Activated naive CD8-positive, alpha-beta T cell treated with anti-CD3 and anti-CD28 coated beads, Interleukin-2, amount 10 ng/mL, durations not matched to agents 7 days and 5 days (primary cell): ENCODE measurements at regions not wholly inside any gene's neighbourhood (a gene's known extent, or its start where the extent isn't known, plus 50 kb on each side); places are given as distances from the start of the nearest gene placed in this dataset.

Source experiments
- ATAC-seq: fragments of 150-1000 bp; cut with Tn5 transposase; one replicate; pipeline ENCODE4 v1.10.0; 2021; ENCODE audit warnings: low read depth, moderate library complexity
- POLR2A ChIA-PET: fragments of 350-600 bp; sonication (Branson Sonifier 250); formaldehyde crosslinking; loops from one replicate; lab custom pipeline; 2021; ENCODE audit warnings: antibody characterized with exemption; lab: Charles Lee
- DNase-seq: peaks from one replicate; pipeline ENCODE4 v3.0.0; 2021
- H3K27ac Mint-ChIP-seq: one replicate; pipeline ENCODE4 v1.8.0; 2022; ENCODE audit warnings: mild to moderate bottlenecking, mixed read lengths
- H3K27me3 Mint-ChIP-seq: one replicate; pipeline ENCODE4 v1.8.0; 2022; ENCODE audit warnings: mild to moderate bottlenecking, moderate library complexity, mixed read lengths
- H3K36me3 Mint-ChIP-seq: one replicate; pipeline ENCODE4 v1.8.0; 2021; ENCODE audit warnings: mild to moderate bottlenecking, mixed read lengths
- H3K4me1 Mint-ChIP-seq: one replicate; pipeline ENCODE4 v1.8.0; 2021; ENCODE audit warnings: mixed read lengths
- H3K4me3 Mint-ChIP-seq: one replicate; pipeline ENCODE4 v1.8.0; 2022; ENCODE audit warnings: mild to moderate bottlenecking, moderate library complexity, mixed read lengths
- H3K9me3 Mint-ChIP-seq: one replicate; pipeline ENCODE4 v1.8.0; 2021; ENCODE audit warnings: mixed read lengths

GRCh38 chr14:25868521-25869314 lies 729.1 kb downstream of the NOVA1 start:
- DNase-seq (no peak), ATAC-seq (no peak)
- Mint-ChIP-seq H3K36me3 (no peaks in the 10 kb centered on the region), H3K27me3 (no peaks in the 10 kb centered on the region), H3K9me3 (peaks cover 2% of the 10 kb centered on the region), H3K4me3 (no peak overlapping the region), H3K4me1 (no peaks in the 10 kb centered on the region), H3K27ac (no peak overlapping the region)
- POLR2A ChIA-PET = no interaction called here

GRCh38 chr14:25861406-25861805 lies 736.4 kb downstream of the NOVA1 start:
- POLR2A ChIA-PET = no interaction called here
- no peaks in the 10 kb centered on the region for H3K9me3 Mint-ChIP-seq
- H3K36me3 Mint-ChIP-seq = no peaks in the 10 kb centered on the region
- no peak overlapping the region for H3K4me3 Mint-ChIP-seq
- no peak for ATAC-seq
- H3K27me3 Mint-ChIP-seq = no peaks in the 10 kb centered on the region
- DNase-seq = no peak
- H3K27ac Mint-ChIP-seq = no peak overlapping the region
- H3K4me1 Mint-ChIP-seq = no peaks in the 10 kb centered on the region

GRCh38 chr14:25848601-25849000 lies 749.2 kb downstream of the NOVA1 start:
- peaks cover 2% of the 10 kb centered on the region for H3K9me3 Mint-ChIP-seq
- H3K4me3 Mint-ChIP-seq = no peak overlapping the region
- H3K27ac Mint-ChIP-seq = no peak overlapping the region
- DNase-seq (no peak), ATAC-seq (no peak)
- no peaks in the 10 kb centered on the region for H3K36me3 Mint-ChIP-seq
- no peaks in the 10 kb centered on the region for H3K27me3 Mint-ChIP-seq
- POLR2A ChIA-PET = no interaction called here
- H3K4me1 Mint-ChIP-seq = no peaks in the 10 kb centered on the region

GRCh38 chr14:25846246-25846645 lies 751.6 kb downstream of the NOVA1 start:
- DNase-seq = no peak
- Mint-ChIP-seq H3K27ac (no peak overlapping the region), H3K9me3 (peaks cover 2% of the 10 kb centered on the region), H3K27me3 (no peaks in the 10 kb centered on the region), H3K36me3 (no peaks in the 10 kb centered on the region), H3K4me1 (no peaks in the 10 kb centered on the region), H3K4me3 (no peak overlapping the region)
- POLR2A ChIA-PET = no interaction called here
- ATAC-seq = no peak

- Mint-ChIP-seq H3K4me3 (no peak overlapping the region), H3K27ac (no peak overlapping the region), H3K36me3 (no peaks in the 10 kb centered on the region), H3K27me3 (no peaks in the 10 kb centered on the region), H3K9me3 (no peaks in the 10 kb centered on the region), H3K4me1 (no peaks in the 10 kb centered on the region)
- POLR2A ChIA-PET = no interaction called here
- ATAC-seq (no peak), DNase-seq (no peak)
These were observed 754.1 kb downstream of the NOVA1 start for GRCh38 chr14:25843481-25844470.

GRCh38 chr14:25841226-25841625 lies 756.6 kb downstream of the NOVA1 start:
- POLR2A ChIA-PET = no interaction called here
- Mint-ChIP-seq H3K36me3 (no peaks in the 10 kb centered on the region), H3K27me3 (no peaks in the 10 kb centered on the region), H3K4me3 (no peak overlapping the region), H3K9me3 (no peaks in the 10 kb centered on the region), H3K4me1 (no peaks in the 10 kb centered on the region), H3K27ac (no peak overlapping the region)
- DNase-seq (no peak), ATAC-seq (no peak)

GRCh38 chr14:25837551-25837965 lies 760.3 kb downstream of the NOVA1 start:
- no peaks in the 10 kb centered on the region for H3K27me3 Mint-ChIP-seq
- H3K4me1 Mint-ChIP-seq = no peaks in the 10 kb centered on the region
- ATAC-seq (no peak), DNase-seq (no peak)
- H3K4me3 Mint-ChIP-seq = no peak overlapping the region
- H3K36me3 Mint-ChIP-seq = no peaks in the 10 kb centered on the region
- POLR2A ChIA-PET = no interaction called here
- no peak overlapping the region for H3K27ac Mint-ChIP-seq
- peaks cover 3% of the 10 kb centered on the region for H3K9me3 Mint-ChIP-seq

GRCh38 chr14:25836636-25837035 lies 761.2 kb downstream of the NOVA1 start:
- ATAC-seq = no peak
- H3K27ac Mint-ChIP-seq = no peak overlapping the region
- H3K27me3 Mint-ChIP-seq = no peaks in the 10 kb centered on the region
- POLR2A ChIA-PET = no interaction called here
- H3K4me3 Mint-ChIP-seq = no peak overlapping the region
- H3K4me1 Mint-ChIP-seq = no peaks in the 10 kb centered on the region
- peaks cover 3% of the 10 kb centered on the region for H3K9me3 Mint-ChIP-seq
- no peaks in the 10 kb centered on the region for H3K36me3 Mint-ChIP-seq
- no peak for DNase-seq

GRCh38 chr14:25833341-25834126 lies 764.3 kb downstream of the NOVA1 start:
- no peaks in the 10 kb centered on the region for H3K27me3 Mint-ChIP-seq
- no peaks in the 10 kb centered on the region for H3K4me1 Mint-ChIP-seq
- DNase-seq (no peak), ATAC-seq (no peak)
- peaks cover 5% of the 10 kb centered on the region for H3K9me3 Mint-ChIP-seq
- POLR2A ChIA-PET = no interaction called here
- H3K36me3 Mint-ChIP-seq = no peaks in the 10 kb centered on the region
- H3K27ac Mint-ChIP-seq = no peak overlapping the region
- no peak overlapping the region for H3K4me3 Mint-ChIP-seq

GRCh38 chr14:25832585-25832984 lies 765.2 kb downstream of the NOVA1 start:
- Mint-ChIP-seq H3K9me3 (peaks cover 5% of the 10 kb centered on the region), H3K27ac (no peak overlapping the region), H3K36me3 (no peaks in the 10 kb centered on the region), H3K4me1 (no peaks in the 10 kb centered on the region), H3K4me3 (no peak overlapping the region), H3K27me3 (no peaks in the 10 kb centered on the region)
- ATAC-seq (no peak), DNase-seq (no peak)
- POLR2A ChIA-PET = no interaction called here

GRCh38 chr14:25828562-25828961 lies 769.3 kb downstream of the NOVA1 start:
- no peaks in the 10 kb centered on the region for H3K4me1 Mint-ChIP-seq
- ATAC-seq (no peak), DNase-seq (no peak)
- H3K9me3 Mint-ChIP-seq = peaks cover 4% of the 10 kb centered on the region
- POLR2A ChIA-PET = no interaction called here
- no peak overlapping the region for H3K27ac Mint-ChIP-seq
- H3K36me3 Mint-ChIP-seq = no peaks in the 10 kb centered on the region
- no peaks in the 10 kb centered on the region for H3K27me3 Mint-ChIP-seq
- no peak overlapping the region for H3K4me3 Mint-ChIP-seq

GRCh38 chr14:25826105-25826504 lies 771.7 kb downstream of the NOVA1 start:
- Mint-ChIP-seq H3K9me3 (no peaks in the 10 kb centered on the region), H3K27ac (no peak overlapping the region), H3K27me3 (no peaks in the 10 kb centered on the region), H3K36me3 (no peaks in the 10 kb centered on the region), H3K4me3 (no peak overlapping the region), H3K4me1 (no peaks in the 10 kb centered on the region)
- DNase-seq = no peak
- POLR2A ChIA-PET = no interaction called here
- ATAC-seq = no peak

- ATAC-seq = no peak
- H3K9me3 Mint-ChIP-seq = peaks cover 5% of the 10 kb centered on the region
- H3K27me3 Mint-ChIP-seq = no peaks in the 10 kb centered on the region
- POLR2A ChIA-PET = no interaction called here
- H3K27ac Mint-ChIP-seq = no peak overlapping the region
- H3K4me3 Mint-ChIP-seq = no peak overlapping the region
- no peaks in the 10 kb centered on the region for H3K36me3 Mint-ChIP-seq
- DNase-seq = no peak
- no peaks in the 10 kb centered on the region for H3K4me1 Mint-ChIP-seq
These were observed 770.4 kb upstream of the STXBP6 start for GRCh38 chr14:25820368-25820767.
